HepG2 (cell line): ENCODE measurements at regions not wholly inside any gene's neighbourhood (a gene's known extent, or its start where the extent isn't known, plus 50 kb on each side); places are given as distances from the start of the nearest gene placed in this dataset.

Experiments used
- CHCHD3 ChIP-seq: sonication (generic); formaldehyde crosslinking; IDR thresholded peaks from 2 replicates; pipeline ENCODE4 v1.8.0; 2022; ENCODE audit warnings: mild to moderate bottlenecking, missing genetic modification reagents, moderate library complexity
- CTCF ChIP-seq: sonication (generic); formaldehyde crosslinking; IDR thresholded peaks from 2 replicates; pipeline ENCODE4 v1.5.0; 2020; ENCODE audit warnings: mild to moderate bottlenecking, missing genetic modification reagents, moderate library complexity
- FOSL2 ChIP-seq: sonication (generic); formaldehyde crosslinking; IDR thresholded peaks from 2 replicates; pipeline ENCODE4 v1.4.0; 2020; ENCODE audit warnings: missing genetic modification reagents
- MAX ChIP-seq: IDR thresholded peaks from 2 replicates; pipeline ENCODE4 v1.6.1; 2012; ENCODE audit warnings: inconsistent platforms
- SUZ12 ChIP-seq: fragments of 150-350 bp; IDR thresholded peaks from 2 replicates; pipeline ENCODE4 v1.6.1; 2014; ENCODE audit warnings: low read depth, low read length
- TAF1 ChIP-seq: sonication (generic); formaldehyde crosslinking; IDR thresholded peaks from 2 replicates; pipeline ENCODE4 v1.4.0; 2020; ENCODE audit warnings: missing genetic modification reagents
- ZBTB3 ChIP-seq: sonication (generic); formaldehyde crosslinking; IDR thresholded peaks from 2 replicates; pipeline ENCODE4 v1.4.0; 2020; ENCODE audit warnings: low read depth, mild to moderate bottlenecking, moderate library complexity, missing genetic modification reagents, borderline replicate concordance
- ZNF230 ChIP-seq: sonication (generic); formaldehyde crosslinking; IDR thresholded peaks from 2 replicates; pipeline ENCODE4 v1.4.0; 2020; ENCODE audit warnings: mild to moderate bottlenecking, missing genetic modification reagents
- ZNF766 ChIP-seq: sonication (generic); formaldehyde crosslinking; IDR thresholded peaks from 2 replicates; pipeline ENCODE4 v1.5.0; 2020; ENCODE audit warnings: missing genetic modification reagents, borderline replicate concordance

- TF ChIP-seq CTCF (no peak), TAF1 (no peak), FOSL2 (CRISPR knock-in tag) (no peak), ZBTB3 (CRISPR knock-in tag) (no peak), ZNF766 (CRISPR knock-in tag) (no peak), ZNF230 (no peak), CHCHD3 (CRISPR knock-in tag) (no peak), MAX (no peak), SUZ12 (no peak)
Observed at GRCh38 chr3:43910750-43911149, 220.0 kb downstream of the ABHD5 start.
